Activated CD8-positive, alpha-beta memory T cell treated with anti-CD3 and anti-CD28 coated beads for 24 hours (primary cell): ENCODE measurements at regions not wholly inside any gene's neighbourhood (a gene's known extent, or its start where the extent isn't known, plus 50 kb on each side); places are given as distances from the start of the nearest gene placed in this dataset.

Source experiments
- DNase-seq: peaks from one replicate; pipeline ENCODE4 v3.0.0-alpha.2; 2020

GRCh38 chr2:221034973-221035372 is 537.1 kb downstream of the EPHA4 start:
- no peak for DNase-seq

- no peak for DNase-seq
Observed at GRCh38 chr2:221042926-221043325, 529.2 kb downstream of the EPHA4 start.

DNA sequence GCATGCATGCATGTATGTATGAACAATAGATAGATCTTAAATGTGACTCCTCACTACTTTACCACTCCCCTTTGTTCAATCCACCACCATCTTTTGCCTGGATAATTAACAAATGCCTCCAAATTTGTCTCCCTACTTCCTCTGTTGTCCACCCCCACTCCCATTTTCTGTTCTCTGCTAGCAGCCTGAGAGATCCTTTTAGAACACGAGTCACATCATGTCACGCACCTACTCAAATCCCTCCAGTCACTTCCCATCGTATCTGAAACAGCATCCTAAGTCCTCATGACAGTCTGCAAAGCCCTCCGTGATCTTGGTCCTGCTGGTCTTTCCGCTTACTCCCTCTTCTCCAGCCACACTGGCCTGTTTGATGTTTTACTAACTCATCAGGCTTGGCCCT is 527.3 kb downstream of the EPHA4 start:
- no peak for DNase-seq

GRCh38 chr2:221050020-221050795 is 521.9 kb downstream of the EPHA4 start:
- no peak for DNase-seq

DNA sequence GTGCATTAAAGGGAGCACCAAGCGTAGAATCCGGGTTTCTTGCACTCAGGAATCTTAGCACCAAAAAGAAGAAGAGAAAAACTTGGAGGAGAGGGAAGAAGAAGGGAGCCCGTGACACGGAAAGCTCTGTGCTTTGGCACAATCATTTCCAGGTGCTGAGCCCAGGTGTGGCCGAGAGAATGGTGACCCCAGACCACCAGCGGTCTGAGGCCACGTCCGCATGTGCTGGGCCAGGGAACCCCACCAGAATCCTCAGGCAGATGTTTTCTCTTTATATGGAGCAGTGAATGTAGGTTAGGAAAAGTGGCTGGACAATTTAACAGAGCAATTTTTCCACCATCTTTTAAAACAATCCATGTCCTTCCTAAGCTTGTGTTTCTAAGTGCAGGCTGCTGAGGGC is 520.9 kb downstream of the EPHA4 start:
- no peak for DNase-seq

GRCh38 chr2:221060376-221060775 is 511.7 kb downstream of the EPHA4 start:
- no peak for DNase-seq

DNA sequence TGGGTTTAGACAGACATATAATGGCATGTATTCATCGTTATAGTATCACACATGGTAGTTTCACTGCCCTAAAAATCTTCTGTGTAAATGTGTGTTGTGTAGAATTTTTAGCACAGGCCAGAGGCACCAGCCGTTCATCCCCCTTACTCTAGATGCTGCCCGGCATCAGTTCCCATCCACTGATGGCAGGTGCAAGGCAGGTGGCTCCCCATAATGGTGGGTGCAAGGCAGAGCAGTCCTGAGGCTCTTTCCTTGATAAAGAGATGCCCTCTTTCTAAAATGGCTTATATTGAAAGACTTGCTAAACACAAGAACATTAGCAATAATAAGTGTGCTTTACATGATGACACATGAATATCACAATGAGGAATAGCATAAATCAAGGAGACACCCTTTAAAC is 508.5 kb downstream of the EPHA4 start:
- no peak for DNase-seq

- no peak for DNase-seq
Observed at GRCh38 chr2:221064058-221064854, 507.8 kb downstream of the EPHA4 start.

- no peak for DNase-seq
Observed at GRCh38 chr2:221064880-221065279, 507.2 kb downstream of the EPHA4 start.

DNA sequence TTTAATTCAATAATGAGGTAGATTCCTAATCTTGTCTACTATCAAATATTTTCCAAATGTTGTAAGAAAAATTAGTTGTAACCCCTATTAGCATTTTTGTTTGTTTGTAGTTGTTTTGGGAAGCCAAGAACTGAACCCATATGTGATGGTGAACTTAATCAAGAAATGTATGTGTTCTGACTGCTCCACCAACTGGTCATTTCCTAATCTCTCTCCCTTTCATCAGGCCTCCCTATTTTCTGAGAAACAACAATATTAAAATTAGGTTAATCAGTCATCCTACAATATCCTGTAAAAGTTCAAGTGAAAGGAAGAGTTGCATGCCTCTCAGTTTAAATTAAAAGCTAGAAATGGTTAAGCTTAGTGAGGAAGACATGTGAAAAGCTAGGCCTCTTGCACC is 504.0 kb downstream of the EPHA4 start:
- no peak for DNase-seq

DNA sequence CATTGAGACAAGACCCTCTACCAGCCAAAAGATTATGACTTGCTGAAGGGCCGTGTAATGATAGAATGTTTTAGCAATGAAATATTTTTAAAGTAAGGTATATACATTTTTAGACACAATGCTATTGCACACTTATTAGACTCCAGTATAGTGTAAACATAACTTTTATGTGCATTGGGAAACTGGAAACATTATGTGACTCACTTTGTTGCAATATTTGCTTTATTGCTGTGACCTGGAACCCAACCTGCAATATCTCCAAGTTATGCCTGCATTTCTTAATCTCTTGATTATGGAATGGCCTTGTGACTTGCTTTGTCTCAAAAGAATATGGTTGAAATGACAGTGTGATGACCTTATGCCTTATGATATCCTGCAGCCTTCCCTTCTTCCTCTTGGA is 502.0 kb downstream of the EPHA4 start:
- no peak for DNase-seq

DNA sequence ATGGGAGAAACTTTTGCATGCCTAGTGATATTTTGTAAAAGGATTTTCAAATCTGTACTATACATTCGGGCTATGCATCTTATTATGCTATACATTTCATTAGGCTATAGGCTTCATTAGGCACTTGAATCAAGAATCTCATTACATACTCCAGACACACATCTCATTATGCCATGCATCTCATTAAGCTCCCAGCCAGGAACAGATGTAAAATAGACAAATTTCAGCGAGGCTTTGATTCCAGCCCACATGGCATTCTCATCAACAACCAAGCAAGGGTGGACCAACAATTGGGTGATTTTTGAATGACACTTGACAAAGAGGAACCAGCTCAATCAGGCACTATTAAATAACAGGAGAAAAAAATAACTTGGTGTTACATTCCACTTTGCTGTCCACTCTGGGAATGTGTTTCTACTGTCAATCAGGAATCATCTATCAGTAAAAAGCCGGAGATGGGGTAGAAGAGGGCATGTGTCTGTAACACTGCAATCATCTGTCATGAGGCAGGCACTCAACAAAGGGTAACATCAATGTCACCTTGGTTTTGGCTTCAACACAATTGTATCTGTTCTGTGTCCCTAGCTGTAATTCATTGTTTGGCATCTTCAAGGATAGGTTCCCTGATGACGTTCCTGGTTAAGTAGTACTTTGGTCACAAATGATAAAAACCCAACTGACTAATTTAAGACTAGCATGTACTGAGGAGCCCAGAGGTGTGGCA is 498.6 kb downstream of the EPHA4 start:
- DNase-seq = no peak

DNA sequence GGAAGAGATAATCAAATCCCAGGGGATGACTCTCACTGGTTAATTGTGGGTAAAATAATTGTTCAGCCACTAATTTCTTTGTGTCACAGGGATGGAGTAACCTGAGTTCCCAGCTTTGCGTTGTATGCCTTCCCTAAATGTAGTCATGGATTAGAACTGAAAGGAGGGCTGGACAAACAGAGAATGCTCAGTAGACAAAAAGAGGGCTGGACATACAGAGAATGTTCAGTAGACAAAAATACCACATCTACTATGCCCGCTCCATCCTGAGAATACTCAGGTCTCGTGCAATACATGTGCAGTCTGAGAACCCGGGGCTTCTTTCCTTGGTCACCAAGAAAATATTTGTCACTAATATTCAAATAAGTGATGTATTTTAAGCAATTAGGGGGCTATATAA is 497.9 kb downstream of the EPHA4 start:
- DNase-seq = no peak

GRCh38 chr2:221075203-221075602 is 496.9 kb downstream of the EPHA4 start:
- DNase-seq = no peak

DNA sequence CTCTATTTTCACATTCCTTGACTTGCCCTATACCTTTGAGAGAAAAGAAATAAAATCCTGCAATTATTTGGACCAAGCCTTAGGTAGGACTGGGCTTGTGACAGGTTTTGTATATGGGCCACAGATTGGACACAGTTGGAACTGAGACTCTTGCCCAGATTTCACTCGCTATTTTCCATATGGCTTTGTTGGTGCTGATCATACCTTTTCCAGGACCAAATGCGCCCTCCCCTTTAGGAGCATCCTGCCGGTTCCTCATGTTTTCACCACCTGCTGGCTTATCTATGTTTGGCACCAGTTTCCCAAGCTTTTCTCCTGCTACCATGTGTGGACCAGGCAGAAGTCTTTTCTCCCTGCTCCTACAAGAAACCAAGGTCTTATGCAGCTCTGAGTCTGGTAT is 494.9 kb downstream of the EPHA4 start:
- no peak for DNase-seq

DNA sequence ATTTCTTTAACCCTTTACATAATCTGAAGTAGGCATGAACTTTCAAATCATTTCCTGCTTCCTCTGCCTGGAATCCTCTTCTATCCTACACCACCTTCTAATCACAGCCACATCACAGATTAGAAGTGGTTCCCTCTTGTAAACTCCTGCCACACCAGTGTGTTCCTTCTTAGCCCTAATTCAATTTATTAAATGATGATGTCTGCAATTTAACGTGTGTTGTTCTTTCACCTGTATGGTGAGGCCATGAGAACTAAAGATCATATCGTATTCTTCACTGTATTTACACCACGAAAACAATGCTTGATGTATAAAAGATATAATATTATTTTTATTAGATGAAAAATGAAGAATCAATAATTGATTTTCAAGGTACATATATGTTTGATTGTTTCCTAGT is 494.3 kb downstream of the EPHA4 start:
- no peak for DNase-seq

DNA sequence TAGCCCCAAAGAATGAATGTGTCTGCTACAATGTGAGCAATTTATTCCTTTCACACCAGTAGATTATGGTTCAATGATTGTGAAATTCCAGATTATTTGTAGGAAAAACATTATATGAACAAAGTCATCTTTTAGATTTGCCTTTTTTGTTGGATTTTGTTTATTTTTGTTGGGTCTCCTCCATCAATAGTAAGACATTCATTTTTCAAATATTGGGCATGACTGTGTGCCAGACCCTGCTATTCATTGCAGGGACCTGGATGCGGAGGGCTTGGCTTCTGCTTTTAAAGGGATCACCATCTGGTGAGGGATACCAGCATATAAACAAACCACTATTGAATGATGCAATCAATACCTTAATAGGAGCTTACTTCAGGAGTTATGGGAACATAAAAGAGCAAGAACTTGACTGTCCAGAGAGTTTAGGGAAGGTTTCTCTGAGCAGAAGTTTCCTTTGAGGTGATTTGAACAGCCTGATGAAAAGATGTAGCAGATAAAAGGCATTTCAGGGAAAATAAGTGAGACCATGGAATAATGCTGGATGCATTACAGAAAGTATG is 486.7 kb downstream of the EPHA4 start:
- DNase-seq = no peak

DNA sequence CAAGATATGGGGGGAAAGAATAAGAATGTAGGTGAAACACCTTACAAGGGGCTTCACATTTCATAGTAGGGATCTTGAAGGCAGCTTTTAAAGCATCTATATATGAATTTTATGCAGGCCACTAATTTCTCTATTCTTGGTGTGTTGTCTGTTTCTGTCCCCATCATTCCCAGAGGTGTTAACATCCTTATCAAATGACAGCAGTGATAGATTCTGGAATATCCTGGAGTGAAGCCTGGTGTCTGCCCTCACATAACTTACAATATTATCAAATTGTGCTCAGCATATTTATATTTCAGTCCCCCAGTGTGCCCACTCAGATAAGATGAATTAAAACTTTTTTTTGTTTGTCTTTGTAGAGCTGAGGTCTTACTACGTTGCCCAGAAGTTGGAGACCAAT is 486.2 kb downstream of the EPHA4 start:
- DNase-seq = no peak

DNA sequence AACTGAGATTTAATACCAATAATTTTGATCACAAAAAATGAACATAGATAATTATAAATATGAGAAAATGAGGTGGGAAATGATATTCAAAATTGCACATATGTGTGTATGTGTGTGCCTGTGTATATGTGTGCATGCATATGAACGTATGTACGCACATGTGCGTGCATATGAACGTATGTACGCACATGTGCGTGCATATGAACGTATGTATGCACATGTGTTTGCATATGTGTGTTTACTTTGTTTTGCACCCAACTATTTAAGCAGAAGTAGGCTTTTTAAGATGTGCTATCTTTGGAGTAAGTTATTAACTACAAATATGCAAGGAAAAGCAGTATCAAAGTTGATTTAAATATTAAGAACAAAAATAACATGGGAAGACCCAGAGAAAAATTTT is 484.3 kb downstream of the EPHA4 start:
- DNase-seq = no peak

- DNase-seq = no peak
Observed at GRCh38 chr2:221088506-221088905, 483.6 kb downstream of the EPHA4 start.

- DNase-seq = no peak
Observed at GRCh38 chr2:221095356-221095755, 476.7 kb downstream of the EPHA4 start.

- no peak for DNase-seq
Observed at GRCh38 chr2:221096706-221097567, 475.2 kb downstream of the EPHA4 start.

DNA sequence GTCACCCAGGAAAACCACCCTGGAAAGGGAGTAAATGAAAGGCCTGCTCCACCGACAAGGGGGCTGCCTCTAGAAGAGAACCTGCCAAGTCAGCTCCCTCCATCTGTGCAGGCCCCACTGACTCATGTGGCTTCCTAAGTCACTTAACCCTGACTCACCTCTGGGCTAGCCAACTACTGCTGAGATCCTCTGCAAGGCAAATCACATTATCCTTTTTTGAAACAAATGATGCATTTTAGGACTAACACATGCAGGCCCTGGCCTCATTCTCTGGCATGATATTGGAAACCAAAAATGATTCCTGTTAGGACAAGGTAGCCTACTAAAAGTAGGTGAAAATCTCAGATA is 474.6 kb downstream of the EPHA4 start:
- no peak for DNase-seq
